PFSK-1 (cell line): ENCODE measurements at regions not wholly inside any gene's neighbourhood (a gene's known extent, or its start where the extent isn't known, plus 50 kb on each side); places are given as distances from the start of the nearest gene placed in this dataset.

Experiments
- POLR2AphosphoS5 ChIP-seq: IDR thresholded peaks from 2 replicates; pipeline ENCODE4 v1.6.1; 2012; ENCODE audit warnings: low read depth, mild to moderate bottlenecking, control low read depth, low read length, moderate library complexity
- REST ChIP-seq, 2 experiments: IDR thresholded peaks; 2 replicates each; pipeline versions ENCODE4 v1.6.1 to v1.8.0; 2011 to 2012; ENCODE audit warnings: low read depth in 2 of 2, low read length in 2 of 2, control low read depth in 1 of 2, inconsistent platforms in 1 of 2, mild to moderate bottlenecking in 1 of 2, moderate library complexity in 1 of 2; ENCODE audit not compliant: insufficient read depth in 1 of 2
- SIN3A ChIP-seq: IDR thresholded peaks from 2 replicates; pipeline ENCODE4 v1.6.1; 2012; ENCODE audit warnings: mild to moderate bottlenecking, low read length, moderate library complexity, borderline replicate concordance; ENCODE audit not compliant: insufficient read depth

GRCh38 chr13:76735641-76736040, 150.6 kb downstream of the KCTD12 start:
- TF ChIP-seq POLR2AphosphoS5 = no peak
- TF ChIP-seq REST (IDR thresholded peaks at IDR 0.05; ENCODE audit: insufficient read depth in 1 of 2, low read depth in 2 of 2, low read length in 2 of 2) = no peak
- no peak for TF ChIP-seq SIN3A
